ENCODE measurements at regions not wholly inside any gene's neighbourhood (a gene's known extent, or its start where the extent isn't known, plus 50 kb on each side); places are given as distances from the start of the nearest gene placed in this dataset.

- TF ChIP-seq CTCF (conservative IDR thresholded peaks at IDR 0.05; ENCODE audit: low read depth, low read length) = no peak
- H3K4me3 ChIP-seq (ENCODE audit: low read length) = no peak overlapping the region
- no peak for DNase-seq (ENCODE audit: low read depth)
Measured at GRCh38 chr13:103523858-103524257, 457.6 kb upstream of the SLC10A2 start.

GRCh38 chr13:103521532-103521931 lies 455.3 kb upstream of the SLC10A2 start:
- DNase-seq (ENCODE audit: low read depth) = no peak
- no peak overlapping the region for H3K4me3 ChIP-seq (ENCODE audit: low read length)
- TF ChIP-seq CTCF (conservative IDR thresholded peaks at IDR 0.05; ENCODE audit: low read depth, low read length) = no peak

GRCh38 chr13:103517768-103518102 lies 451.5 kb upstream of the SLC10A2 start:
- no peak for TF ChIP-seq CTCF (conservative IDR thresholded peaks at IDR 0.05; ENCODE audit: low read depth, low read length)
- no peak for DNase-seq (ENCODE audit: low read depth)
- H3K4me3 ChIP-seq (ENCODE audit: low read length) = no peak overlapping the region

GRCh38 chr13:103517066-103517767 lies 451.0 kb upstream of the SLC10A2 start:
- no peak for TF ChIP-seq CTCF (conservative IDR thresholded peaks at IDR 0.05; ENCODE audit: low read depth, low read length)
- DNase-seq (ENCODE audit: low read depth) = no peak
- no peak overlapping the region for H3K4me3 ChIP-seq (ENCODE audit: low read length)

- no peak overlapping the region for H3K4me3 ChIP-seq (ENCODE audit: low read length)
- no peak for TF ChIP-seq CTCF (conservative IDR thresholded peaks at IDR 0.05; ENCODE audit: low read depth, low read length)
- DNase-seq (ENCODE audit: low read depth) = no peak
Measured at GRCh38 chr13:103516015-103516795, 450.0 kb upstream of the SLC10A2 start.

GRCh38 chr13:103515410-103515809 lies 449.2 kb upstream of the SLC10A2 start:
- no peak for TF ChIP-seq CTCF (conservative IDR thresholded peaks at IDR 0.05; ENCODE audit: low read depth, low read length)
- H3K4me3 ChIP-seq (ENCODE audit: low read length) = no peak overlapping the region
- DNase-seq (ENCODE audit: low read depth) = no peak

- no peak for TF ChIP-seq CTCF (conservative IDR thresholded peaks at IDR 0.05; ENCODE audit: low read depth, low read length)
- no peak for DNase-seq (ENCODE audit: low read depth)
- H3K4me3 ChIP-seq (ENCODE audit: low read length) = no peak overlapping the region
Measured at GRCh38 chr13:103514619-103515018, 448.4 kb upstream of the SLC10A2 start.

Measured in retinal pigment epithelial cell (primary cell).